A549 (cell line): ENCODE measurements at regions not wholly inside any gene's neighbourhood (a gene's known extent, or its start where the extent isn't known, plus 50 kb on each side); places are given as distances from the start of the nearest gene placed in this dataset.

Source experiments
- BHLHE40 ChIP-seq: IDR thresholded peaks from 2 replicates; pipeline ENCODE4 v1.6.1; 2012; ENCODE audit warnings: low read depth, low read length, inconsistent platforms
- CEBPB ChIP-seq, 2 experiments: fragments of >200 bp in 1 of 2; sonication (Bioruptor Twin) in 1 of 2; formaldehyde crosslinking in 1 of 2; IDR thresholded peaks; 2 replicates each; pipeline ENCODE4 v1.6.1; 2012 to 2016
- CTCF ChIP-seq: fragments of >200 bp; sonication (Bioruptor Twin); formaldehyde crosslinking; IDR thresholded peaks from 3 replicates; pipeline ENCODE4 v1.5.1; 2016
- EP300 ChIP-seq, 2 experiments: fragments of >200 bp; sonication (Bioruptor Twin); formaldehyde crosslinking; IDR thresholded peaks; 2 replicates in 1 of 2; 3 replicates in 1 of 2; pipeline ENCODE4 v1.6.1; 2016 to 2017

GRCh38 chr9:4922730-4923129 is 62.3 kb upstream of the JAK2 start:
- TF ChIP-seq CTCF, result no peak
- no peak for TF ChIP-seq EP300 (IDR thresholded peaks at IDR 0.05)
- no peak for TF ChIP-seq CEBPB (IDR thresholded peaks at IDR 0.05)
- no peak for TF ChIP-seq BHLHE40
